ENCODE measurements at regions not wholly inside any gene's neighbourhood (a gene's known extent, or its start where the extent isn't known, plus 50 kb on each side); places are given as distances from the start of the nearest gene placed in this dataset.

DNA sequence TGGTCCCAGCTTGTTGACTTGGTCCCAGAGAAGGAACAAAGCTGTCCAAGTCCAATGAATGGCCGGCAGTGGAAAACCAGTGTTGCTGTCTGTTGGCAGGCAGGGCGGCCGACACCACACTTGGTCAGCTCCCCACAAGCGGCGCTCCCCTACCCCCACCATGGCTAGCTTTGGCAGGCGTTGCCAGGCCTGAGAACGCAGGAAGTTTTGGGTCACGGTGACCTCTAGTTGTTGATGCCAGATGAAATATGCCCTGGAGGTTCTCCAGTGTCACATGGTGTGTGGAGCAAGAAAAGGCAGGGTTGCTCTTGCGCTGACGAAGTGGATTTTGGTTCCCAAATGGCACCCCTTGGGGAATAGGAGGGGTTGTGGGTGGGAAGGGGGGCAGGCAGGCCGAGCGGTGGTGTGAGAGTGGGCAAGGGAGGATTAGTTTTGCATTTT is 72.7 kb upstream of the TPRG1 start (continued):
- TF ChIP-seq, protein P1, sequence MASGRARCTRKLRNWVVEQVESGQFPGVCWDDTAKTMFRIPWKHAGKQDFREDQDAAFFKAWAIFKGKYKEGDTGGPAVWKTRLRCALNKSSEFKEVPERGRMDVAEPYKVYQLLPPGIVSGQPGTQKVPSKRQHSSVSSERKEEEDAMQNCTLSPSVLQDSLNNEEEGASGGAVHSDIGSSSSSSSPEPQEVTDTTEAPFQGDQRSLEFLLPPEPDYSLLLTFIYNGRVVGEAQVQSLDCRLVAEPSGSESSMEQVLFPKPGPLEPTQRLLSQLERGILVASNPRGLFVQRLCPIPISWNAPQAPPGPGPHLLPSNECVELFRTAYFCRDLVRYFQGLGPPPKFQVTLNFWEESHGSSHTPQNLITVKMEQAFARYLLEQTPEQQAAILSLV (CRISPR knock-in tag; IDR thresholded peaks at IDR 0.05; ENCODE audit: borderline replicate concordance) = no peak
- TF ChIP-seq ELF1 (CRISPR knock-in tag; IDR thresholded peaks at IDR 0.05) = no peak
- no peak for TF ChIP-seq ZNF879 (CRISPR knock-in tag; IDR thresholded peaks at IDR 0.05)
- no peak for TF ChIP-seq ZNF331 (CRISPR knock-in tag; IDR thresholded peaks at IDR 0.05)

GRCh38 chr3:189099505-189100290 is 72.1 kb upstream of the TPRG1 start:
- FAIRE-seq (no peak), DNase-seq (ENCODE audit: low spot score) (no peak), ATAC-seq (no peak)
- H3K36me3 ChIP-seq (replicated peaks in 1 of 2; ENCODE audit: control insufficient read depth in 1 of 2, insufficient read depth in 2 of 2, low read length in 2 of 2) = no peaks in the 10 kb centered on the region
- no peaks in the 10 kb centered on the region for H3K9me3 ChIP-seq (ENCODE audit: low read length)
- 22% methylated on average over 12 of the region's 12 CpGs for WGBS (ENCODE audit: low lambda C conversion rate)
- intact Hi-C loops (cut with micrococcal nuclease; ENCODE audit: unreplicated experiment) = no loop called here
- no peak overlapping the region for H3K27ac ChIP-seq (ENCODE audit: extremely low read length, insufficient read depth, low read length)
- no peak overlapping the region for H3K4me3 ChIP-seq (replicated peaks in 1 of 3; ENCODE audit: insufficient read depth in 1 of 3, low read depth in 2 of 3, low read length in 3 of 3)
- no peak overlapping the region for H2AFZ ChIP-seq (ENCODE audit: low read length)
- H3K79me2 ChIP-seq (ENCODE audit: insufficient read depth, low read length) = no peaks in the 10 kb centered on the region
- H4K20me1 ChIP-seq (ENCODE audit: insufficient read depth, low read length) = no peaks in the 10 kb centered on the region
- ChIA-PET POLR2A (no interaction called here), CTCF (ENCODE audit: low intra/inter-chr PET ratio, low total read pairs) (no interaction called here)
- H3K9ac ChIP-seq (ENCODE audit: insufficient read depth, low read depth, low read length) = no peak overlapping the region
- no peaks in the 10 kb centered on the region for H3K4me1 ChIP-seq (ENCODE audit: insufficient read depth, low read length)
- in situ Hi-C loops (cut with HindIII; ENCODE audit: extremely low pct_ligation_motif_present, low pct_unique_long_range_greater_than_20kb) = no loop called here
- H3K4me2 ChIP-seq (ENCODE audit: low read depth, low read length) = no peak overlapping the region
- BruUV-seq (replicated peaks) = no TSS peak
- peaks cover 0 to 12% of the 10 kb centered on the region in 2 experiments; a peak in 3 of 5 replicates for H3K27me3 ChIP-seq (ENCODE audit: control insufficient read depth in 1 of 2, insufficient read depth in 2 of 2, low read length in 2 of 2)
- no peak for TF ChIP-seq CBX2 (IDR thresholded peaks at IDR 0.05; ENCODE audit: low read depth, low read length)
- no peak for TF ChIP-seq CBX2 (CRISPR knock-in tag; IDR thresholded peaks at IDR 0.05; ENCODE audit: low read depth)
- TF ChIP-seq ZNF660 (CRISPR knock-in tag; IDR thresholded peaks at IDR 0.05; ENCODE audit: borderline replicate concordance, low read depth) = no peak
- no peak for TF ChIP-seq ZNF557 (CRISPR knock-in tag; IDR thresholded peaks at IDR 0.05)
- no peak for TF ChIP-seq SP1 (IDR thresholded peaks at IDR 0.05)
- no peak for TF ChIP-seq SP1 (CRISPR knock-in tag; IDR thresholded peaks at IDR 0.05)
- TF ChIP-seq HOXD1 (CRISPR knock-in tag; IDR thresholded peaks at IDR 0.05) = no peak
- TF ChIP-seq HNRNPL (IDR thresholded peaks at IDR 0.05; ENCODE audit: low read depth, low read length) = no peak
- no peak for TF ChIP-seq TCF7 (IDR thresholded peaks at IDR 0.05; ENCODE audit: low read depth)
- no peak for TF ChIP-seq ZNF430 (CRISPR knock-in tag; IDR thresholded peaks at IDR 0.05)
- no peak for TF ChIP-seq PRMT3 (CRISPR knock-in tag; IDR thresholded peaks at IDR 0.05; ENCODE audit: borderline replicate concordance, low read depth)
- no peak for TF ChIP-seq ZNF558 (CRISPR knock-in tag; IDR thresholded peaks at IDR 0.05; ENCODE audit: borderline replicate concordance)
- no peak for TF ChIP-seq ZNF432 (CRISPR knock-in tag; IDR thresholded peaks at IDR 0.05; ENCODE audit: borderline replicate concordance)
- no peak for TF ChIP-seq ZNF646 (CRISPR knock-in tag; IDR thresholded peaks at IDR 0.05)
